NT2/D1 (cell line): ENCODE measurements at regions not wholly inside any gene's neighbourhood (a gene's known extent, or its start where the extent isn't known, plus 50 kb on each side); places are given as distances from the start of the nearest gene placed in this dataset.
"Not testable (repeated sequence)": the region's sequence is repeated elsewhere in the genome, so short reads cannot be mapped to it uniquely, and the experiment has no call there.

Source experiments
- DNase-seq: peaks from one replicate; pipeline ENCODE4 v3.0.0-alpha.2; 2011; ENCODE audit warnings: low read depth, low spot score
- H3K27me3 ChIP-seq: 2 replicates; pipeline ENCODE4 v1.6.0; 2011; ENCODE audit warnings: mild to moderate bottlenecking; ENCODE audit not compliant: insufficient read length, insufficient read depth
- H3K36me3 ChIP-seq: 2 replicates; pipeline ENCODE4 v1.6.1; 2011; ENCODE audit warnings: mild to moderate bottlenecking, low read length, mixed read lengths; ENCODE audit not compliant: insufficient read depth, insufficient read length
- H3K4me1 ChIP-seq: 2 replicates; pipeline ENCODE4 v1.5.1; 2011; ENCODE audit not compliant: insufficient read depth, insufficient read length
- H3K4me3 ChIP-seq: 2 replicates; pipeline ENCODE4 v1.5.1; 2011; ENCODE audit warnings: low read depth; ENCODE audit not compliant: insufficient read length
- H3K9ac ChIP-seq: 2 replicates; pipeline ENCODE4 v1.6.0; 2011; ENCODE audit warnings: low read depth; ENCODE audit not compliant: insufficient read length
- H3K9me3 ChIP-seq: 2 replicates; pipeline ENCODE4 v1.5.1; 2011; ENCODE audit warnings: mild to moderate bottlenecking, low read length; ENCODE audit not compliant: insufficient read depth
- SUZ12 ChIP-seq: IDR thresholded peaks from 2 replicates; pipeline ENCODE4 v1.6.1; 2011; ENCODE audit not compliant: insufficient read length, insufficient read depth; ENCODE audit errors: extremely low read depth
- YY1 ChIP-seq: IDR thresholded peaks from 2 replicates; pipeline ENCODE4 v1.6.1; 2011; ENCODE audit not compliant: insufficient read length, insufficient read depth
- ZNF274 ChIP-seq: IDR thresholded peaks from 2 replicates; pipeline ENCODE4 v1.6.1; 2011; ENCODE audit warnings: mild to moderate bottlenecking, low read depth, low read length

- TF ChIP-seq YY1 (no peak), SUZ12 (no peak), ZNF274 (no peak)
- DNase-seq = no peak
- Histone ChIP-seq H3K4me1 (no peaks in the 10 kb centered on the region), H3K9ac (no peak overlapping the region), H3K9me3 (peaks cover 15% of the 10 kb centered on the region), H3K36me3 (no peaks in the 10 kb centered on the region), H3K27me3 (no peaks in the 10 kb centered on the region), H3K4me3 (no peak overlapping the region)
These were observed 61.1 kb upstream of the CCL21 start for GRCh38 chr9:34771007-34771406.

DNA sequence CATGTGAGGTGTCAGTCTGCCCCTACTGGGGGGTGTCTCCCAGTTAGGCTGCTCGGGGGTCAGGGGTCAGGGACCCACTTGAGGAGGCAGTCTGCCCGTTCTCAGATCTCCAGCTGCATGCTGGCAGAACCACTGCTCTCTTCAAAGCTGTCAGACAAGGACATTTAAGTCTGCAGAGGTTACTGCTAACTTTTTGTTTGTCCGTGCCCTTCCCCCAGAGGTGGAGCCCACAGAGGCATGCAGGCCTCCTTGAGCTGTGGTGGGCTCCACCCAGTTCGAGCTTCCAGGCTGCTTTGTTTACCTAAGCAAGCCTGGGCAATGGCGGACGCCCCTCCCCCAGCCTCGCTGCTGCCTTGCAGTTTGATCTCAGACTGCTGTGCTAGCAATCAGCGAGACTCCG is 57.2 kb upstream of the CCL21 start:
- H3K4me3 ChIP-seq = not testable (repeated sequence)

GRCh38 chr9:34760196-34761040 is 50.5 kb upstream of the CCL21 start:
- H3K9me3 ChIP-seq, H3K4me1 ChIP-seq, H3K4me3 ChIP-seq, H3K9ac ChIP-seq, H3K36me3 ChIP-seq: not testable (repeated sequence)
- peak; percentile 54 for DNase-seq
- peaks cover 14% of the 10 kb centered on the region for H3K27me3 ChIP-seq

More for the DNA sequence above, 57.2 kb upstream of the CCL21 start:
- peaks cover 15% of the 10 kb centered on the region for H3K9me3 ChIP-seq
- not testable (repeated sequence) for DNase-seq, H3K36me3 ChIP-seq, H3K9ac ChIP-seq, H3K4me1 ChIP-seq, H3K27me3 ChIP-seq
